H7 (cell line): ENCODE measurements at regions not wholly inside any gene's neighbourhood (a gene's known extent, or its start where the extent isn't known, plus 50 kb on each side); places are given as distances from the start of the nearest gene placed in this dataset.

ENCODE experiments used
- DNase-seq: peaks from one replicate; pipeline ENCODE4 v3.0.0; 2012
- H3K27me3 ChIP-seq: 2 replicates; pipeline ENCODE4 v1.6.0; 2011; ENCODE audit warnings: mild to moderate bottlenecking, low read length; ENCODE audit not compliant: control insufficient read depth, insufficient read depth
- H3K36me3 ChIP-seq: replicated peaks from 2 replicates; pipeline ENCODE4 v1.5.1; 2011; ENCODE audit warnings: low read length; ENCODE audit not compliant: control insufficient read depth, insufficient read depth
- H3K4me3 ChIP-seq: 2 replicates; pipeline ENCODE4 v1.5.1; 2011; ENCODE audit warnings: low read depth, mild to moderate bottlenecking, control low read depth, low read length, moderate library complexity; ENCODE audit not compliant: insufficient read depth

GRCh38 chr16:6209355-6209930 lies 1111.8 kb upstream of the EEF2KMT start:
- Histone ChIP-seq H3K27me3 (no peaks in the 10 kb centered on the region), H3K4me3 (no peak overlapping the region), H3K36me3 (no peaks in the 10 kb centered on the region)
- no peak for DNase-seq

- H3K27me3 ChIP-seq, result no peaks in the 10 kb centered on the region
- DNase-seq, result no peak
- H3K36me3 ChIP-seq, result no peaks in the 10 kb centered on the region
- H3K4me3 ChIP-seq, result no peak overlapping the region
These were observed 1110.0 kb upstream of the EEF2KMT start for GRCh38 chr16:6207580-6207979.

GRCh38 chr16:6207124-6207523 lies 1109.5 kb upstream of the EEF2KMT start:
- Histone ChIP-seq H3K27me3 (no peaks in the 10 kb centered on the region), H3K36me3 (no peaks in the 10 kb centered on the region), H3K4me3 (no peak overlapping the region)
- no peak for DNase-seq

- no peak for DNase-seq
- H3K36me3 ChIP-seq, result no peaks in the 10 kb centered on the region
These were observed 1108.5 kb upstream of the EEF2KMT start for GRCh38 chr16:6206080-6206479.

GRCh38 chr16:6204945-6205344 lies 1107.3 kb upstream of the EEF2KMT start:
- Histone ChIP-seq H3K27me3 (no peaks in the 10 kb centered on the region), H3K36me3 (no peaks in the 10 kb centered on the region), H3K4me3 (no peak overlapping the region)
- no peak for DNase-seq

More at GRCh38 chr16:6206080-6206479, 1108.5 kb upstream of the EEF2KMT start:
- H3K27me3 ChIP-seq, result no peaks in the 10 kb centered on the region
- H3K4me3 ChIP-seq, result no peak overlapping the region

- no peak for DNase-seq
- Histone ChIP-seq H3K4me3 (no peak overlapping the region), H3K36me3 (no peaks in the 10 kb centered on the region), H3K27me3 (no peaks in the 10 kb centered on the region)
These were observed 1103.3 kb upstream of the EEF2KMT start for GRCh38 chr16:6200861-6201260.

GRCh38 chr16:6200271-6200670 lies 1102.7 kb upstream of the EEF2KMT start:
- DNase-seq, result no peak
- Histone ChIP-seq H3K27me3 (no peaks in the 10 kb centered on the region), H3K36me3 (no peaks in the 10 kb centered on the region), H3K4me3 (no peak overlapping the region)

GRCh38 chr16:6195966-6196365 lies 1098.4 kb upstream of the EEF2KMT start:
- no peaks in the 10 kb centered on the region for H3K36me3 ChIP-seq
- no peak for DNase-seq
- H3K4me3 ChIP-seq, result no peak overlapping the region
- no peaks in the 10 kb centered on the region for H3K27me3 ChIP-seq

GRCh38 chr16:6193718-6194117 lies 1096.1 kb upstream of the EEF2KMT start:
- no peaks in the 10 kb centered on the region for H3K36me3 ChIP-seq
- no peak overlapping the region for H3K4me3 ChIP-seq
- DNase-seq, result peak; percentile 16
- no peaks in the 10 kb centered on the region for H3K27me3 ChIP-seq

- H3K27me3 ChIP-seq, result no peaks in the 10 kb centered on the region
- DNase-seq, result no peak
- H3K36me3 ChIP-seq, result no peaks in the 10 kb centered on the region
- no peak overlapping the region for H3K4me3 ChIP-seq
These were observed 1095.4 kb upstream of the EEF2KMT start for GRCh38 chr16:6192984-6193383.

- Histone ChIP-seq H3K27me3 (no peaks in the 10 kb centered on the region), H3K36me3 (no peaks in the 10 kb centered on the region), H3K4me3 (no peak overlapping the region)
- DNase-seq, result no peak
These were observed 1094.9 kb upstream of the EEF2KMT start for GRCh38 chr16:6192532-6192931.

- no peak for DNase-seq
- no peaks in the 10 kb centered on the region for H3K36me3 ChIP-seq
- H3K4me3 ChIP-seq, result no peak overlapping the region
- H3K27me3 ChIP-seq, result no peaks in the 10 kb centered on the region
These were observed 1093.2 kb upstream of the EEF2KMT start for GRCh38 chr16:6190776-6191175.

- Histone ChIP-seq H3K36me3 (no peaks in the 10 kb centered on the region), H3K4me3 (no peak overlapping the region), H3K27me3 (no peaks in the 10 kb centered on the region)
- DNase-seq, result no peak
These were observed 1091.6 kb upstream of the EEF2KMT start for GRCh38 chr16:6189216-6189615.

- no peaks in the 10 kb centered on the region for H3K36me3 ChIP-seq
- no peaks in the 10 kb centered on the region for H3K27me3 ChIP-seq
- DNase-seq, result no peak
- H3K4me3 ChIP-seq, result no peak overlapping the region
These were observed 1080.1 kb upstream of the EEF2KMT start for GRCh38 chr16:6177616-6178180.

GRCh38 chr16:6170022-6170421 lies 1072.4 kb upstream of the EEF2KMT start:
- Histone ChIP-seq H3K27me3 (no peaks in the 10 kb centered on the region), H3K4me3 (no peak overlapping the region), H3K36me3 (no peaks in the 10 kb centered on the region)
- no peak for DNase-seq
